ENCODE measurements at regions not wholly inside any gene's neighbourhood (a gene's known extent, or its start where the extent isn't known, plus 50 kb on each side); places are given as distances from the start of the nearest gene placed in this dataset. TPM values are rescaled to one million over a fixed set of nuclear protein-coding genes. Genes with fewer than 3 reads are reported as not detected.
A peak's percentile ranks its signal among the peaks of the same experiment; 100 is the strongest.

GRCh38 chr12:48409938-48410337 is 59.2 kb upstream of the ZNF641 start:
- DNase-seq (ENCODE audit: low read depth in 2 of 3, low spot score in 2 of 3), result peak in 1 of 3 donors; percentile 7

GRCh38 chr12:48413388-48413787 is 59.0 kb upstream of the ANP32D start:
- no peak for DNase-seq (ENCODE audit: low read depth in 2 of 3, low spot score in 2 of 3)

DNA sequence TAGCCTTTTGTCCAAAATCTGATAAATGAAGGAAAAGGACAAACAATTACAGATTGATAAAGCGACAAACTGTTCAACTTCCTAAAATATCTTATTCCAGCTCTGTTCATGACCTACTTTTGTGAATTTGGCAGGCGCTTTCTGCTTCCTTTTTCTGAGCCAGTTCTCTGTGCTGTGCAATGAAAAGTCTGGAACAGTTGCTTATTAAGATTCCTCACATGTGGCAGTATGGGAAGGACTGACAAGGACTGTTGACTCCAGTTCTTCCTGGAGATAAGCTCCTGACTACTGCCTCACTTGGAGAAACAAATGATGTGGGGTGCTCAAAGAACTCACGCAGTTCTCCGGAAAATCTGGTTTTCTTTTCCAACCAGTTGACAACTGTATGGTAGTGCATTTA is 58.3 kb upstream of the ANP32D start:
- no peak for DNase-seq (ENCODE audit: low read depth in 2 of 3, low spot score in 2 of 3)

DNA sequence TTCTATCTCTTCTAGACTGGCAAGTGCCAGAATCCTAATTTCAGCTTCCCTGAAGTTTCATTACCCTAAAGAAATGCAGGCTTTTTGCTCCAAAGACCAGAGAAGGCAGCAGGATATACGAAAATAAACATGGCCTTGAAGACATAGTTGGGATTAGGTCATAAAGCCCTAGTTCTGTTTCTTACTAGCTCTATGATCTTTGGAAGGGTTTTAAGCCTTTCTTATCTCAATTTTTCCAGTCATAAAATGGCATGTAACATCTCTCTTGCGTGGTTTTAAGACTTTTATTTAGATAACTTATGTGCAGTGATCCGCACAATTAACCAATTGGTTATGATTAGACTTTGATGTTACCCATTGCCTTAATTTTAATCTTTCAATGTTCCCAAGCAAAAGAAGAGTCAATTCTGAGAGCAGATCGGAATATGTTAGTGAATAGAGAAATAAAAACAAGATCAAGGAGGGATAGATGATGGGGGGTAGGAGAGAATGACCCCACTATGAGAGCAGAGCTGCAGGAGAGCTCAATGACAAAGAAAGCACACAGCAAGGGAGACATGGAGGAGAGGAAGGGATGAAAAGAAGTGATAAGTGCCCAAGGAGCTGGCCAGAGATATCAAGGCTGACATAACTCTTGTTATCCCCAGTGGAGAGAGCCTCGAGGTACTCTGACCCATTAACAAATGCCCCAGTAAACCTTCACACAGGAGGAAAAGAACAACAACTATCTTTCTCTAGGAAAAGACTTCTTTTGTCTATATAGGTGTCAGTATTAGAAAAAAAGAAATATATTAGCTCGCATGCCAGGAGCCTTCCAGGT is 53.0 kb upstream of the ANP32D start:
- no peak for DNase-seq (ENCODE audit: low read depth in 2 of 3, low spot score in 2 of 3)

DNA sequence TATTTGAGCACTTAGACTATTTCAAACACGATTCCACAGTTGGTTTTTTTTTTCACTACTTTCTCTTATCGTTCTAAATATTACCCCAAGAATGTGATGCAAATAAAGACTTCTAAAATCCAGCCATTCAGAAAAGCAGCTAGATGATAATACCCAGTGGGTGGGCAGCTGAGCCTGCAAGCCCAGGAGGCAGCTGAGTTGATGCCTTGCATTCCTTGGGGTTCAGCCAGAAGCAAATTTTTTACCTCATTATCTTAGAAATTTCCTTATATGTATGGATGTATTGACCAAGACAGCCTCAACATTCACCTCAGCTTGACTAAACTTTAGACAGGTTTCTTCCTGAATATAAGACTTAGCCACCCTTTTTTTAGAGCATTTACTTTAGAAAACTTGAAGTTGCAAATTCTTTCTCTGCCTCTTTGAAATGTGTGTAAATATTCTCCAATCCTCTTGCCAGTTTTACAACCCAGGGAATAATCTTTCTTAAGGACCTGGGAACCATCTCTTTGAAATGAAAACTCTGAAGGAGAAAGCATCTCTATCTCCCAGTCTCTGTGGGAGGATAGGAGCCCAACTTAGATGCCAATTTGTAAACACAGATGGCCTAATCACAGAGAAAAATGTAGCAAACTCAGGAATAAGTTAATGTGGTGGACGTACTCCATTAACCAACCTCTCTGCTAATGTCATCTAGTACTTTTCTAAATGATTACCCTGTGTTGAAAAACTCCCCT is 52.2 kb upstream of the ANP32D start:
- no peak for DNase-seq (ENCODE audit: low read depth in 2 of 3, low spot score in 2 of 3)

DNA sequence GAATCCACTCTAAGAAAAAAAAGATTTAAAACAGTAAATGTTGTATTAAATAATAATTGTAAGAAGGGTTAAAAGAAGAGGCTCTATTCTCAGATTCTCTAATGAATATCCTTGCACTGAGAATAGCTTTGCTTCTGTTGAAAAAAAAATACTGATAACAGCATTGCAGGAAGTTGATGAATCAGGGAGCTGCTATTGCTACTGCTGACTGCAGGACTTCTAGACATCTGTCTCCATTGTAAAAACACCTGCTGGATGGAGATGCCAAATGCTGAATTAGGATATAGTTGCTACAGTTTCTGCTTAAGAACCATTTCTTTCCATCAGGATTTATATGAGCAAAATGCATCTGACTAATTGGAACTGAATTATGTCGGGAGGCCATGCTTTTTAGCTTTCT is 50.3 kb upstream of the ANP32D start:
- no peak for DNase-seq (ENCODE audit: low read depth in 2 of 3, low spot score in 2 of 3)

Small RNA genes in the stretch of these regions (small RNA-seq; reads per million reads assigned to genes)
- gene OR8S21P, result not detected

Data from hematopoietic multipotent progenitor cell (in vitro differentiated cells).